ENCODE measurements at regions not wholly inside any gene's neighbourhood (a gene's known extent, or its start where the extent isn't known, plus 50 kb on each side); places are given as distances from the start of the nearest gene placed in this dataset.

DNA sequence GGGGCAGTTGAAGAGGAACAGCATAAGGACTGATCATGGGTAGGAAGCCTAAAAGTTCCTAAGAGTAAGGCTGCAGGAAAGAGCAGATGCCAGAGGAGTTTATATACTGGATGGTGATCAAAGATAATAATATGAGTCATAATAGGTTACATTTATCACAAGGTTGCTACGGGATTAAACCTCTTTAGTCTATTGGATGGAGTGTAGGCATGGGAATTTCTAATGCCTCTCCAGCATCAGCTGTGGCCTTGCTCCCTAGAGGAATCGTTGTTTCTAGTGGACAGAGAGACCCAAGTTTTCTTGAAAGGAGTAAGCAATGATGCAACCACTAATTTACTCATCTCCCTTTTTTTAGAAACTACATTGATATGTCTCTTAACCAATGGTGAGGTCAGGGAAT is 213.4 kb downstream of the GPR37 start:
- H3K27ac ChIP-seq (ENCODE audit: low read depth): no peak overlapping the region
- no peaks in the 10 kb centered on the region for H3K27me3 Mint-ChIP-seq (ENCODE audit: insufficient read depth, low read depth, poor library complexity)
- TF ChIP-seq EZH2 (IDR thresholded peaks at IDR 0.05; ENCODE audit: low read depth, unreplicated experiment): no peak
- no peak for TF ChIP-seq JUNB (IDR thresholded peaks at IDR 0.05; ENCODE audit: unreplicated experiment)
- TF ChIP-seq EZH2phosphoT487 (IDR thresholded peaks at IDR 0.05; ENCODE audit: unreplicated experiment): no peak
- no peak for TF ChIP-seq ZNF114 (CRISPR knock-in tag; IDR thresholded peaks at IDR 0.05)
- TF ChIP-seq, protein P1, sequence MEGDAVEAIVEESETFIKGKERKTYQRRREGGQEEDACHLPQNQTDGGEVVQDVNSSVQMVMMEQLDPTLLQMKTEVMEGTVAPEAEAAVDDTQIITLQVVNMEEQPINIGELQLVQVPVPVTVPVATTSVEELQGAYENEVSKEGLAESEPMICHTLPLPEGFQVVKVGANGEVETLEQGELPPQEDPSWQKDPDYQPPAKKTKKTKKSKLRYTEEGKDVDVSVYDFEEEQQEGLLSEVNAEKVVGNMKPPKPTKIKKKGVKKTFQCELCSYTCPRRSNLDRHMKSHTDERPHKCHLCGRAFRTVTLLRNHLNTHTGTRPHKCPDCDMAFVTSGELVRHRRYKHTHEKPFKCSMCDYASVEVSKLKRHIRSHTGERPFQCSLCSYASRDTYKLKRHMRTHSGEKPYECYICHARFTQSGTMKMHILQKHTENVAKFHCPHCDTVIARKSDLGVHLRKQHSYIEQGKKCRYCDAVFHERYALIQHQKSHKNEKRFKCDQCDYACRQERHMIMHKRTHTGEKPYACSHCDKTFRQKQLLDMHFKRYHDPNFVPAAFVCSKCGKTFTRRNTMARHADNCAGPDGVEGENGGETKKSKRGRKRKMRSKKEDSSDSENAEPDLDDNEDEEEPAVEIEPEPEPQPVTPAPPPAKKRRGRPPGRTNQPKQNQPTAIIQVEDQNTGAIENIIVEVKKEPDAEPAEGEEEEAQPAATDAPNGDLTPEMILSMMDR (conservative IDR thresholded peaks at IDR 0.05; ENCODE audit: low read depth in 2 of 2): no peak
- TF ChIP-seq, protein P2, sequence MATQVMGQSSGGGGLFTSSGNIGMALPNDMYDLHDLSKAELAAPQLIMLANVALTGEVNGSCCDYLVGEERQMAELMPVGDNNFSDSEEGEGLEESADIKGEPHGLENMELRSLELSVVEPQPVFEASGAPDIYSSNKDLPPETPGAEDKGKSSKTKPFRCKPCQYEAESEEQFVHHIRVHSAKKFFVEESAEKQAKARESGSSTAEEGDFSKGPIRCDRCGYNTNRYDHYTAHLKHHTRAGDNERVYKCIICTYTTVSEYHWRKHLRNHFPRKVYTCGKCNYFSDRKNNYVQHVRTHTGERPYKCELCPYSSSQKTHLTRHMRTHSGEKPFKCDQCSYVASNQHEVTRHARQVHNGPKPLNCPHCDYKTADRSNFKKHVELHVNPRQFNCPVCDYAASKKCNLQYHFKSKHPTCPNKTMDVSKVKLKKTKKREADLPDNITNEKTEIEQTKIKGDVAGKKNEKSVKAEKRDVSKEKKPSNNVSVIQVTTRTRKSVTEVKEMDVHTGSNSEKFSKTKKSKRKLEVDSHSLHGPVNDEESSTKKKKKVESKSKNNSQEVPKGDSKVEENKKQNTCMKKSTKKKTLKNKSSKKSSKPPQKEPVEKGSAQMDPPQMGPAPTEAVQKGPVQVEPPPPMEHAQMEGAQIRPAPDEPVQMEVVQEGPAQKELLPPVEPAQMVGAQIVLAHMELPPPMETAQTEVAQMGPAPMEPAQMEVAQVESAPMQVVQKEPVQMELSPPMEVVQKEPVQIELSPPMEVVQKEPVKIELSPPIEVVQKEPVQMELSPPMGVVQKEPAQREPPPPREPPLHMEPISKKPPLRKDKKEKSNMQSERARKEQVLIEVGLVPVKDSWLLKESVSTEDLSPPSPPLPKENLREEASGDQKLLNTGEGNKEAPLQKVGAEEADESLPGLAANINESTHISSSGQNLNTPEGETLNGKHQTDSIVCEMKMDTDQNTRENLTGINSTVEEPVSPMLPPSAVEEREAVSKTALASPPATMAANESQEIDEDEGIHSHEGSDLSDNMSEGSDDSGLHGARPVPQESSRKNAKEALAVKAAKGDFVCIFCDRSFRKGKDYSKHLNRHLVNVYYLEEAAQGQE (IDR thresholded peaks at IDR 0.05; ENCODE audit: unreplicated experiment): no peak
- no peaks in the 10 kb centered on the region for H3K4me1 ChIP-seq (ENCODE audit: insufficient read depth)
- H2AFZ ChIP-seq: no peak overlapping the region
- H3K4me3 Mint-ChIP-seq: no peak overlapping the region
- no peaks in the 10 kb centered on the region for H3K36me3 ChIP-seq (ENCODE audit: insufficient read depth)
- no peaks in the 10 kb centered on the region for H3K79me2 ChIP-seq (replicated peaks; ENCODE audit: insufficient read depth)
- no peaks in the 10 kb centered on the region for H4K20me1 ChIP-seq (replicated peaks; ENCODE audit: insufficient read depth)
- H3K4me2 ChIP-seq: no peak overlapping the region
- no peaks in the 10 kb centered on the region for H3K27me3 ChIP-seq (ENCODE audit: insufficient read depth)
- peaks cover 3% of the 10 kb centered on the region; the same call in 1 of the 2 replicates for H3K9me2 ChIP-seq (ENCODE audit: insufficient read depth)
- no peak overlapping the region for H3K4me3 ChIP-seq
- H3K4me1 Mint-ChIP-seq: peaks cover 9% of the 10 kb centered on the region; the same call in 2 of the 3 replicates
- H3K27ac Mint-ChIP-seq: no peak overlapping the region
- DNase-seq (ENCODE audit: low spot score) (no peak), ATAC-seq (no peak)
- no peaks in the 10 kb centered on the region for H3K9me3 Mint-ChIP-seq
- H3F3A ChIP-seq (replicated peaks; ENCODE audit: low read depth): no peaks in the 10 kb centered on the region
- H3K36me3 Mint-ChIP-seq (ENCODE audit: low read depth): no peaks in the 10 kb centered on the region

DNA sequence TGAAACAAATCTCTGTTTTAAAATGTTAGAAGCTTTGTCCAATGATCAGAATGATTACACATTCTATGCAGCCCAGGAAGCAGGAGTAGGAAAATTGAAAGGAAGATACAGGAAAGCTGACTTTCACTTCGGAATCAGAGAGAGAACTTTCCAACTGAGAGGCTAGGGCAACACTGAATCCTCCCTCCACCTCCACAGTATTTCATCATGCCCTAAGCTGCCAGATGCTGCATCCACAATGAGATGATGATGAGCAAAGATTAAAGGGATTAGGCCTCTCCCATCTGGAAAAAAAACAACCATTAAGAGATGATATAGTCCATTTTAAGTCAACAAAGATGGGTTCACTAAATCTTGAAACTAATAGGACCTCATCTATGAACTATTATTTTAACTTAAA is 215.6 kb downstream of the GPR37 start:
- H3K9me3 Mint-ChIP-seq: no peaks in the 10 kb centered on the region
- TF ChIP-seq STAT1 (IDR thresholded peaks at IDR 0.05; ENCODE audit: unreplicated experiment): no peak
- TF ChIP-seq JUNB (IDR thresholded peaks at IDR 0.05; ENCODE audit: unreplicated experiment): no peak
- TF ChIP-seq EZH2phosphoT487 (IDR thresholded peaks at IDR 0.05; ENCODE audit: unreplicated experiment): no peak
- ATAC-seq (no peak), DNase-seq (ENCODE audit: low spot score) (no peak)
- H3K4me1 ChIP-seq (ENCODE audit: insufficient read depth): no peaks in the 10 kb centered on the region
- no peak overlapping the region for H3K27ac ChIP-seq (ENCODE audit: low read depth)
- no peak overlapping the region for H3K4me2 ChIP-seq
- H3K79me2 ChIP-seq (replicated peaks; ENCODE audit: insufficient read depth): no peaks in the 10 kb centered on the region
- no peak overlapping the region for H3K4me3 Mint-ChIP-seq
- H4K20me1 ChIP-seq (replicated peaks; ENCODE audit: insufficient read depth): no peaks in the 10 kb centered on the region
- no peaks in the 10 kb centered on the region for H3K27me3 Mint-ChIP-seq (ENCODE audit: insufficient read depth, low read depth, poor library complexity)
- no peaks in the 10 kb centered on the region for H3K27me3 ChIP-seq (ENCODE audit: insufficient read depth)
- H3K36me3 Mint-ChIP-seq (ENCODE audit: low read depth): no peaks in the 10 kb centered on the region
- H3K4me1 Mint-ChIP-seq: peaks cover 9% of the 10 kb centered on the region; the same call in 2 of the 3 replicates
- H3K9me2 ChIP-seq (ENCODE audit: insufficient read depth): peaks cover 3% of the 10 kb centered on the region; the same call in 1 of the 2 replicates
- no peaks in the 10 kb centered on the region for H3F3A ChIP-seq (replicated peaks; ENCODE audit: low read depth)
- no peak overlapping the region for H3K4me3 ChIP-seq
- no peaks in the 10 kb centered on the region for H3K36me3 ChIP-seq (ENCODE audit: insufficient read depth)
- peak overlapping the region; percentile 18; the same call in 1 of the 2 replicates for H2AFZ ChIP-seq
- H3K27ac Mint-ChIP-seq: peak overlapping the region; percentile 10; the same call in 1 of the 2 replicates

Data from GM23338 (cell line).